GM12878 (cell line): ENCODE measurements at regions not wholly inside any gene's neighbourhood (a gene's known extent, or its start where the extent isn't known, plus 50 kb on each side); places are given as distances from the start of the nearest gene placed in this dataset.

Experiments used
- ATAC-seq: fragments of 200-7000 bp; cut with Tn5 transposase; 3 replicates; pipeline ENCODE4 v1.9.1; 2020; ENCODE audit warnings: mild to moderate bottlenecking, moderate library complexity
- BruUV-seq: library from RNA; stranded (reverse); fragments of 400-500 nt; replicated peaks from 2 replicates; lab custom pipeline; 2021; lab: Mats Ljungman, UMichigan
- CTCF ChIA-PET: fragments of 300-600 bp; sonication (Branson Sonifier 250); formaldehyde crosslinking; extraction: SDS; loops from one replicate; lab custom pipeline; 2021; ENCODE audit warnings: inconsistent platforms; lab: Yijun Ruan, JAX
- POLR2A ChIA-PET: fragments of 350-600 bp; formaldehyde crosslinking; extraction: SDS; loops from one replicate; lab custom pipeline; 2021; ENCODE audit warnings: inconsistent platforms; lab: Charles Lee
- RAD21 ChIA-PET: fragments of 300-600 bp; sonication (Branson Sonifier 250); formaldehyde crosslinking; loops from one replicate; lab custom pipeline; 2023; ENCODE audit warnings: antibody characterized with exemption; ENCODE audit not compliant: unreplicated experiment; lab: Charles Lee
- SMC1A ChIA-PET: fragments of 300-600 bp; sonication (Branson Sonifier 250); formaldehyde crosslinking; loops from one replicate; lab custom pipeline; 2023; ENCODE audit not compliant: unreplicated experiment, uncharacterized antibody; lab: Charles Lee
- DNase-seq: peaks from one replicate; pipeline ENCODE4 v3.0.0-alpha.2; 2011; ENCODE audit warnings: low read depth, low spot score
- FAIRE-seq: peaks from 3 replicates; lab custom pipeline; 2011; peaks lifted over from hg19 to GRCh38; lab: Jason Lieb, UNC
- H2AFZ ChIP-seq: 2 replicates; pipeline ENCODE4 v1.6.0; 2011; ENCODE audit warnings: low read depth, low read length, control low read depth; ENCODE audit not compliant: control insufficient read depth
- H3K27ac ChIP-seq: 2 replicates; pipeline ENCODE4 v1.5.1; 2011; ENCODE audit warnings: control low read depth; ENCODE audit not compliant: control insufficient read depth, insufficient read depth
- H3K27me3 ChIP-seq, 2 experiments: replicated peaks in 1 of 2; 2 replicates each; pipeline versions ENCODE4 v1.6.0 to v1.6.1; 2011; ENCODE audit warnings: low read length in 1 of 2; ENCODE audit not compliant: control insufficient read depth in 2 of 2, insufficient read depth in 2 of 2
- H3K36me3 ChIP-seq, 2 experiments: 2 replicates each; pipeline ENCODE4 v1.5.1; 2011; ENCODE audit warnings: low read length in 1 of 2; ENCODE audit not compliant: control insufficient read depth in 2 of 2, insufficient read depth in 2 of 2
- H3K4me1 ChIP-seq: 2 replicates; pipeline ENCODE4 v1.6.1; 2011; ENCODE audit warnings: mild to moderate bottlenecking, low read length, moderate library complexity, mixed read lengths; ENCODE audit not compliant: control insufficient read depth, insufficient read depth
- H3K4me2 ChIP-seq: 2 replicates; pipeline ENCODE4 v1.6.0; 2011; ENCODE audit warnings: control low read depth; ENCODE audit not compliant: control insufficient read depth, insufficient read depth
- H3K4me3 ChIP-seq: fragments of 200-600 bp; sonication (generic); 2 replicates; pipeline ENCODE4 v1.5.1; 2016
- H3K79me2 ChIP-seq: 2 replicates; pipeline ENCODE4 v1.6.0; 2011; ENCODE audit warnings: low read length; ENCODE audit not compliant: control insufficient read depth, insufficient read depth
- H3K9ac ChIP-seq: 2 replicates; pipeline ENCODE4 v1.8.0; 2011; ENCODE audit warnings: low read length, control low read depth, mixed read lengths; ENCODE audit not compliant: control insufficient read depth, insufficient read depth
- H3K9me3 ChIP-seq: replicated peaks from 3 replicates; pipeline ENCODE4 v1.5.1; 2011; ENCODE audit warnings: mild to moderate bottlenecking, low read length; ENCODE audit not compliant: control insufficient read depth, insufficient read depth
- H4K20me1 ChIP-seq: 2 replicates; pipeline ENCODE4 v1.6.0; 2011; ENCODE audit not compliant: control insufficient read depth, insufficient read depth
- FOS ChIP-seq: IDR thresholded peaks from 3 replicates; pipeline ENCODE4 v1.6.1; 2011; ENCODE audit warnings: borderline replicate concordance; ENCODE audit not compliant: insufficient read length; ENCODE audit errors: extremely low read depth
- LARP7 ChIP-seq: fragments of 450-650 bp; IDR thresholded peaks from 2 replicates; pipeline ENCODE4 v1.6.1; 2017; ENCODE audit warnings: mild to moderate bottlenecking
- PML ChIP-seq: IDR thresholded peaks from 2 replicates; pipeline ENCODE4 v1.6.1; 2012; ENCODE audit warnings: low read length, inconsistent platforms
- RB1 ChIP-seq: fragments of 450-650 bp; formaldehyde crosslinking; IDR thresholded peaks from 2 replicates; pipeline ENCODE4 v1.6.1; 2017; ENCODE audit warnings: mild to moderate bottlenecking, borderline replicate concordance
- RFX5 ChIP-seq: IDR thresholded peaks from 2 replicates; pipeline ENCODE4 v1.6.1; 2011; ENCODE audit warnings: low read depth, low read length, improper control_type of control experiment
- ZBTB4 ChIP-seq: fragments of 450-650 bp; formaldehyde crosslinking; IDR thresholded peaks from 2 replicates; pipeline ENCODE4 v1.4.0; 2022; ENCODE audit warnings: mild to moderate bottlenecking, moderate library complexity
- ZNF384 ChIP-seq: IDR thresholded peaks from 2 replicates; pipeline ENCODE4 v1.6.1; 2012; ENCODE audit warnings: low read depth, mild to moderate bottlenecking, low read length, improper control_type of control experiment, borderline replicate concordance
- WGBS: methylation state at CpG from one replicate; pipeline ENCODE4 v1.1.6; 2016; ENCODE audit warnings: low lambda C conversion rate; ENCODE audit not compliant: insufficient replicate concordance, insufficient coverage; ENCODE audit errors: missing lambda C conversion rate; 5-methylcytosine and 5-hydroxymethylcytosine counted together
- in situ Hi-C: fragments of 300-500 bp; cut with MboI; formaldehyde crosslinking; loops from 9 replicates; pipeline ENCODE4 v1.14.3; 2018; ENCODE audit warnings: mixed read lengths
- intact Hi-C: fragments of 100-400 bp; cut with micrococcal nuclease; formaldehyde crosslinking; loops from one replicate; pipeline ENCODE4 v1.14.2; 2022; ENCODE audit not compliant: unreplicated experiment

- H4K20me1 ChIP-seq = no peaks in the 10 kb centered on the region
- no peak overlapping the region for H3K4me2 ChIP-seq
- no peaks in the 10 kb centered on the region for H3K9me3 ChIP-seq
These were observed 72.2 kb upstream of the PHLPP1 start for GRCh38 chr18:62643181-62643580.

More at GRCh38 chr18:62643181-62643580, 72.2 kb upstream of the PHLPP1 start:
- Histone ChIP-seq H3K9ac (no peak overlapping the region), H3K27ac (no peak overlapping the region), H2AFZ (no peak overlapping the region), H3K36me3 (no peaks in the 10 kb centered on the region), H3K4me3 (no peak overlapping the region), H3K27me3 (no peaks in the 10 kb centered on the region), H3K4me1 (0 out of 2 replicates have a peak, but pooled peaks cover 2% of the 10 kb centered on the region), H3K79me2 (no peaks in the 10 kb centered on the region)
- intact Hi-C loops (no loop called here), in situ Hi-C loops (no loop called here)
- ATAC-seq (no peak), FAIRE-seq (no peak), DNase-seq (no peak)
- no peak for TF ChIP-seq RB1
- TF ChIP-seq PML = no peak
- no peak for TF ChIP-seq FOS
- TF ChIP-seq ZNF384 = no peak
- no peak for TF ChIP-seq ZBTB4 (CRISPR knock-in tag)
- TF ChIP-seq RFX5 = no peak
- TF ChIP-seq LARP7 = no peak
- no TSS peak for BruUV-seq
- 56% methylated on average over 5 of the region's 5 CpGs for WGBS
- ChIA-PET POLR2A (no interaction called here), CTCF (no interaction called here), RAD21 (no interaction called here), SMC1A (no interaction called here)
